IMR-90 (cell line): ENCODE measurements at regions not wholly inside any gene's neighbourhood (a gene's known extent, or its start where the extent isn't known, plus 50 kb on each side); places are given as distances from the start of the nearest gene placed in this dataset.

Experiments
- ATAC-seq: fragments of 200-7000 bp; cut with Tn5 transposase; 2 replicates; pipeline ENCODE4 v1.9.1; 2020; ENCODE audit warnings: low read depth, mild to moderate bottlenecking, moderate library complexity
- BruUV-seq: library from RNA; stranded (reverse); fragments of 400-500 nt; replicated peaks from 2 replicates; lab custom pipeline; 2021; lab: Mats Ljungman, UMichigan
- CTCF ChIA-PET: fragments of 300-600 bp; formaldehyde crosslinking; extraction: SDS; loops from one replicate; lab custom pipeline; 2021; ENCODE audit warnings: antibody characterized with exemption; lab: Yijun Ruan, JAX
- POLR2A ChIA-PET: fragments of 300-600 bp; sonication (Branson Sonifier 250); formaldehyde crosslinking; loops from one replicate; lab custom pipeline; 2022; ENCODE audit warnings: antibody characterized with exemption; ENCODE audit not compliant: unreplicated experiment; lab: Charles Lee
- DNase-seq: peaks from one replicate; pipeline ENCODE4 v3.0.0; 2013
- H2AFZ ChIP-seq: replicated peaks from 2 replicates; pipeline ENCODE3; 2013; ENCODE audit warnings: low read length, mild to moderate bottlenecking; ENCODE audit not compliant: poor library complexity
- H2AK5ac ChIP-seq: 2 replicates; pipeline ENCODE4 v1.6.1; 2013; ENCODE audit warnings: low read depth, low read length, inconsistent platforms
- H2AK9ac ChIP-seq: replicated peaks from 2 replicates; pipeline ENCODE3; 2013; ENCODE audit warnings: mild to moderate bottlenecking, low read depth, low read length, moderate library complexity; ENCODE audit not compliant: poor library complexity
- H2BK120ac ChIP-seq: 2 replicates; pipeline ENCODE4 v1.6.1; 2013; ENCODE audit warnings: low read depth, low read length, inconsistent platforms
- H2BK15ac ChIP-seq: 3 replicates; pipeline ENCODE4 v1.6.1; 2013; ENCODE audit warnings: low read depth, low read length, inconsistent platforms
- H2BK20ac ChIP-seq: 2 replicates; pipeline ENCODE4 v1.6.1; 2013; ENCODE audit warnings: low read depth, mild to moderate bottlenecking, inconsistent platforms, low read length, moderate library complexity
- H2BK5ac ChIP-seq: 2 replicates; pipeline ENCODE4 v1.6.1; 2013; ENCODE audit warnings: mild to moderate bottlenecking, low read depth, low read length, inconsistent platforms; ENCODE audit not compliant: poor library complexity, severe bottlenecking
- H3K14ac ChIP-seq: replicated peaks from 2 replicates; pipeline ENCODE4 v1.6.1; 2013; ENCODE audit warnings: low read depth, low read length, inconsistent platforms
- H3K18ac ChIP-seq: 2 replicates; pipeline ENCODE4 v1.6.1; 2013; ENCODE audit warnings: low read depth, low read length, control low read depth
- H3K23ac ChIP-seq: 2 replicates; pipeline ENCODE4 v1.6.1; 2013; ENCODE audit warnings: low read depth, low read length, inconsistent platforms
- H3K27ac ChIP-seq: 2 replicates; pipeline ENCODE4 v1.5.1; 2013; ENCODE audit warnings: mild to moderate bottlenecking, control low read depth, low read length; ENCODE audit not compliant: insufficient read depth
- H3K27me3 ChIP-seq: 2 replicates; pipeline ENCODE4 v1.6.1; 2013; ENCODE audit warnings: low read length; ENCODE audit not compliant: control insufficient read depth, insufficient read depth
- H3K36me3 ChIP-seq: 2 replicates; pipeline ENCODE4 v1.6.1; 2013; ENCODE audit warnings: low read length, mixed read lengths; ENCODE audit not compliant: control insufficient read depth, insufficient read depth
- H3K4ac ChIP-seq: 2 replicates; pipeline ENCODE4 v1.6.1; 2013; ENCODE audit warnings: low read depth, low read length, inconsistent platforms
- H3K4me1 ChIP-seq: 2 replicates; pipeline ENCODE4 v1.6.1; 2013; ENCODE audit warnings: low read length, mixed read lengths; ENCODE audit not compliant: control insufficient read depth, insufficient read depth
- H3K4me2 ChIP-seq: 2 replicates; pipeline ENCODE4 v1.6.1; 2013; ENCODE audit warnings: low read depth, mild to moderate bottlenecking, control low read depth, low read length, moderate library complexity
- H3K4me3 ChIP-seq: 2 replicates; pipeline ENCODE4 v1.5.1; 2013; ENCODE audit warnings: low read depth, mild to moderate bottlenecking, control low read depth, low read length, moderate library complexity; ENCODE audit not compliant: insufficient read depth
- H3K56ac ChIP-seq: 2 replicates; pipeline ENCODE4 v1.6.1; 2013; ENCODE audit warnings: low read length, inconsistent platforms; ENCODE audit not compliant: insufficient read depth; ENCODE audit errors: extremely low read depth
- H3K79me1 ChIP-seq, 2 experiments: 2 replicates each; pipeline ENCODE4 v1.6.1; 2013; ENCODE audit warnings: low read length in 2 of 2, inconsistent platforms in 1 of 2, low read depth in 1 of 2
- H3K9ac ChIP-seq: 2 replicates; pipeline ENCODE4 v1.6.1; 2013; ENCODE audit warnings: low read depth, low read length, control low read depth
- H3K9me1 ChIP-seq: 2 replicates; pipeline ENCODE4 v1.6.1; 2013; ENCODE audit warnings: low read length, inconsistent platforms; ENCODE audit not compliant: insufficient read depth
- H3K9me3 ChIP-seq: 2 replicates; pipeline ENCODE4 v1.6.1; 2013; ENCODE audit warnings: low read length; ENCODE audit not compliant: control insufficient read depth, insufficient read depth
- H4K20me1 ChIP-seq: 2 replicates; pipeline ENCODE4 v1.6.1; 2013; ENCODE audit warnings: low read length, inconsistent platforms; ENCODE audit not compliant: insufficient read depth
- H4K5ac ChIP-seq: 2 replicates; pipeline ENCODE4 v1.6.1; 2013; ENCODE audit warnings: mild to moderate bottlenecking, low read depth, low read length, control low read depth
- H4K8ac ChIP-seq, 2 experiments: 2 replicates each; pipeline ENCODE4 v1.6.1; 2013; ENCODE audit warnings: low read depth in 2 of 2, low read length in 2 of 2, control low read depth in 1 of 2, inconsistent platforms in 1 of 2
- H4K91ac ChIP-seq: 2 replicates; pipeline ENCODE4 v1.6.1; 2013; ENCODE audit warnings: low read depth, low read length, inconsistent platforms; ENCODE audit not compliant: insufficient read depth
- BHLHE40 ChIP-seq: fragments of 150-350 bp; IDR thresholded peaks from 2 replicates; pipeline ENCODE4 v1.6.1; 2016; ENCODE audit warnings: mild to moderate bottlenecking, low read depth, low read length
- CEBPB ChIP-seq: IDR thresholded peaks from 2 replicates; pipeline ENCODE4 v1.6.1; 2012; ENCODE audit warnings: low read depth, low read length, improper control_type of control experiment
- CHD1 ChIP-seq: IDR thresholded peaks from 2 replicates; pipeline ENCODE4 v1.6.1; 2012; ENCODE audit warnings: low read depth, low read length, improper control_type of control experiment
- MAFK ChIP-seq: IDR thresholded peaks from 2 replicates; pipeline ENCODE4 v1.6.1; 2012; ENCODE audit warnings: low read depth, low read length, improper control_type of control experiment
- NFE2L2 ChIP-seq: fragments of 150-350 bp; IDR thresholded peaks from 2 replicates; pipeline ENCODE4 v1.6.1; 2016; ENCODE audit warnings: low read depth, mild to moderate bottlenecking, low read length
- WGBS, 2 experiments: methylation state at CpG; one replicate each; pipeline versions ENCODE4 v1.1.5 to v1.1.7; 2013; ENCODE audit warnings: missing lambda C conversion rate in 2 of 2; ENCODE audit not compliant: insufficient read length in 1 of 2; ENCODE audit errors: extremely low coverage in 2 of 2; 5-methylcytosine and 5-hydroxymethylcytosine counted together
- dilution Hi-C: fragments of 300-500 bp; cut with HindIII; formaldehyde crosslinking; loops from one replicate; pipeline ENCODE4 v1.14.3; 2018; ENCODE audit warnings: low sequenced_read_pairs; ENCODE audit not compliant: unreplicated experiment
- in situ Hi-C: fragments of 300-500 bp; cut with MboI; formaldehyde crosslinking; loops from 3 replicates; pipeline ENCODE4 v1.14.3; 2019; ENCODE audit warnings: low sequenced_read_pairs, inconsistent platforms, mixed read lengths
- intact Hi-C: fragments of 100-400 bp; cut with micrococcal nuclease; formaldehyde crosslinking; loops from 2 replicates; pipeline ENCODE4 v1.10.0; 2022

DNA sequence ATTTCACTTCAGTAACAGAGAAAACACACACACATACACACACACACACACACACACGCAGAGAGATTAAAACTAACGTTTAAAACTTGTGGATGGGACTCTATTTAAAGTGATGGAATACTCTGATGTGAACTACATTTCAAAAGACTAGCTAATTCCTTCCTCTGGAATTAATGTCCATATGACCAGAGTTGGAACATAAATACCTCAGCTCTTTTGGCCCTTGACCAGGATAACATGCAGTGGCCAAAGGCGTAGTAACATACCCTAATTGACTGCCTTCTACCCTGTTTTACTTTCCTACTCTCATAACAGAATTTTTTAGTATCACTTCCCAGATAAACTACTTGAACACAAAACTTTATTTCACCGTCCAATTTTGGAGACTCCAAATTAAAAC is 671.3 kb upstream of the CHAC2 start:
- H2AK9ac ChIP-seq, result no peak overlapping the region
- no peak overlapping the region for H3K14ac ChIP-seq
- H4K8ac ChIP-seq, result no peak overlapping the region
- no peak overlapping the region for H3K23ac ChIP-seq
- no peaks in the 10 kb centered on the region for H3K9me1 ChIP-seq
- H2BK5ac ChIP-seq, result no peak overlapping the region
- intact Hi-C loops, result no loop called here
- H2BK120ac ChIP-seq, result no peak overlapping the region
- no peaks in the 10 kb centered on the region for H3K79me1 ChIP-seq
- no peaks in the 10 kb centered on the region for H3K36me3 ChIP-seq
- dilution Hi-C loops, result no loop called here
- H3K9ac ChIP-seq, result no peak overlapping the region
- no TSS peak for BruUV-seq
- no peak overlapping the region for H3K4ac ChIP-seq
- no peaks in the 10 kb centered on the region for H4K20me1 ChIP-seq
- ATAC-seq, result no peak
- H3K4me2 ChIP-seq, result no peak overlapping the region
- no peak overlapping the region for H2BK15ac ChIP-seq
- H3K56ac ChIP-seq, result no peak overlapping the region
- CTCF ChIA-PET, result no interaction called here
- no peak overlapping the region for H2AK5ac ChIP-seq
- no peak overlapping the region for H3K4me3 ChIP-seq
- no peak overlapping the region for H3K27ac ChIP-seq
- DNase-seq, result no peak
- no CpG with 5 or more reads among the region's 4 CpGs for WGBS, 2 experiments
- no peak overlapping the region for H4K5ac ChIP-seq
- no peaks in the 10 kb centered on the region for H3K4me1 ChIP-seq
- H3K18ac ChIP-seq, result no peak overlapping the region
- TF ChIP-seq BHLHE40 (no peak), NFE2L2 (no peak), MAFK (no peak), CEBPB (no peak), CHD1 (no peak)
- in situ Hi-C loops, result no loop called here
- POLR2A ChIA-PET, result no interaction called here
- no peak overlapping the region for H2AFZ ChIP-seq
- H4K91ac ChIP-seq, result no peak overlapping the region
- no peaks in the 10 kb centered on the region for H3K27me3 ChIP-seq
- H2BK20ac ChIP-seq, result no peak overlapping the region
- no peaks in the 10 kb centered on the region for H3K9me3 ChIP-seq
